Stimulated activated CD4-positive, alpha-beta T cell treated with anti-CD3 and anti-CD28 coated beads, Interleukin-15, amount 100 ng/mL, for 1 hour (primary cell): ENCODE measurements at regions not wholly inside any gene's neighbourhood (a gene's known extent, or its start where the extent isn't known, plus 50 kb on each side); places are given as distances from the start of the nearest gene placed in this dataset.

ENCODE experiments used
- DNase-seq, 2 donors: peaks; one replicate each; pipeline ENCODE4 v3.0.0-alpha.2; 2020; ENCODE audit warnings: low read depth in 1 of 2, low spot score in 1 of 2

DNA sequence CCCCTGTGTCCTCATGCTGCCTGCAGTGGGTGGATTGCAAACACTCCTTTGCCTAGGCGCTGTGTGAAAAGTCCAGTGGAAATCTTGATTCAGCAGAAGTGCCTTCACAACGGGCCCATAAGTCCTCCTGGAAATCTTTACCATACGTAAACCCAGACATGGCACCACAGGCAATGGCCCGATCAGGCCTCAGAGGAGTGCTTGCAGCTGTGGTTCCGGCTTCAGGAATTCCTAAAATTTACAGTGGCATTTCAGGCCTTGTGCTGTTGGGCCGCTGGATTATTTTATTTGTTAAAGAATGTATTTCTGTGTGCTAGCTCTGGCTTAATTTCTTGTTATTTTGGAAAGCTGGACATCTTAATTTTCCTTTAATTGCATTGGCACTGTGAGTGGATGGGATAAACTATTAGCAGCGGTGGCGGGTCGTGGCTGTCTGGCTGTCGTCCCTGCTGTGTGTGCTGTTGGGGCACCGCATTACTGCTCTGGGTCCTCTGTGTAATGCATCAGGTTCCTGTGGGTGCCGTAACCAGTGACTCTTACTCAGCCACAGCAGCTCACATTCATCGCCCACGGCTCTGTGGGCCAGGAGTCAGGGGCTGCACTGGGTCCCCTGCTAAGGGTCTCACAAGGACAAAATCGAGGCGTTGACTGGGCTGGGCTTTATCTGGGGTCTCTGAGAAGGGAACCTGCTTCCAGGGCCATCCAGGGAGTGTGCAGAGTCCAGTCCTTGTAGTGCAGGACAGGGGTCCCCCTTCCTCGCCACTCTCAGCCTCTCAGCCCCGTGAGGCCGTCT, 73.1 kb downstream of the RTP5 start:
- no peak for DNase-seq

DNA sequence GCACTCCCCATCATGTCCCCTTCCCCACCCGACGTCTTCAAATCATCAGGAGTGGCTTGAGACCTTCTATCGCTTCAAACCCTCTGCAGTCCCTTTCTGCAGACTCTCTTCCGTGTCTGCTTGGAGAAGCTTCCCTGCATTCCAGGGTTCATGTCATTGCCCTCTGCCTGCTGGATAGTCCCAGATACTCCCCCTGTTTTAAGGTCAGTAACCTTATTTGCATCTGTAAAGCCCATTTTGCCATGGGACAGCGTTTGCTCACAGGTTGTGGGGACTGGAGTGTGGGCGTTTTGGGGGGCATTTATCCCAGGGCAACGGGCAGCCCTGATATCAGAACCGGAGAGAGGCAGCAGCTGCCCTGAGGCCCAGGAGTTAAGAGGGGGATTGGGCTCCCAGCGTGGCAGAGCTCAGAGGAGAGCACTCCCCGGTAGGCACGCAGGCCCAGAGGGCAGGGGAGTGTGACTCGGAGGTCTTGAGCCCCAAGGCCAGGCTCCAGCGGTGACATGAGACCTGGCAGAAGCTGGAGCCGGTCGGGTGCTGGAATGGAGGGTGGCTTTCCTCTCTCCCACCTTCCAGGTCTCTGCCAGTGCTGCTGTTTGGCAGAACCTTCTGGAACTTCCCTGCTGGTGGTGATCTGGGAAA, 73.8 kb downstream of the RTP5 start:
- DNase-seq: no peak

DNA sequence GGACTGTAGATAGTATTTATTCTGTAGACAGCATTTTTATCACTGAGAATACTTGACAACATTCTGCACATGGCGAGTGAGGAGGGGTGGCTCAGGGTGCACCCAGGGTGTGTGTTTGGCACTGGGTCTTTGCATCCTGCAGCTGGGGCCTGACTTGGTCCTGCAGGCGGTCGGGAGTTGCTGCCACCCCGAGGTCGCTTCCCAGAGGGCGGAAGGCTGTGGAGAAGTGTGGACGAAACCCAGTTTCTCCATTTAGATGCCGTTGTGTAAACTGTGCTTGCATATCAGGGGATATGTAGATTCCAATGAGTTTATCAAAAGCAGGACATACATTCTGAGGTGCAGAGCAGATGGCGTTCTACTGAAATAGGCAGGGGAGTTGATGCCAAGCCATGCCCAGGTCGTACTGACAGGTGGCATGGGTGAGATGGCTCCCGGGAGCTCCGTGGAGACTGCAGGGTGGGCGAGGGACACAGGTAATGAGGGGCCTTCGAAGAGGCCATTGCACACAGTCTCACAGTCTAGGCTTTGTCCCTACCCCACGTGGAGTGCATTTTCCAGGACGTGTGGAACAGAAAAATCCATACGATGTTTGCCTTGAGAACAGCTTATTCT, 74.5 kb downstream of the RTP5 start:
- DNase-seq: no peak

DNA sequence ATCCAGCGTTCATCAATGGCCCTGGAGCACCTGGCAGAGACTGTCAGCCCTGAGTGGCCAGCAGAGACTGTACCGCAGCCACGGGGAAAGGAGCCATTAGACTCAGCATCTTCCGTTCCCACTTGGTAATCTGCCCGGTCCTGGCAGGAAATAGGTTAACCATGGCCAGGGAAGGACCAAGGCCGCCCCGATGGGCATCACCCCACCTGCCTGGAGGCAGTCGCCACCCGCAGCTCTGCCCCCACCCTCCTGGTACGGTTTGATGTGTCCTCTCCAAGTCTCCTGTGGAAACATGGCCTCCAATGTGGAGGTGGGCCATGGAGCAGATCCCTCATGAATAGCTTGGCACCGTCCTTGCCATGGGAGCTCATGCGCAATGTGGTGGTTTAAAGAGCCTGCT, 75.3 kb downstream of the RTP5 start:
- DNase-seq: no peak

DNA sequence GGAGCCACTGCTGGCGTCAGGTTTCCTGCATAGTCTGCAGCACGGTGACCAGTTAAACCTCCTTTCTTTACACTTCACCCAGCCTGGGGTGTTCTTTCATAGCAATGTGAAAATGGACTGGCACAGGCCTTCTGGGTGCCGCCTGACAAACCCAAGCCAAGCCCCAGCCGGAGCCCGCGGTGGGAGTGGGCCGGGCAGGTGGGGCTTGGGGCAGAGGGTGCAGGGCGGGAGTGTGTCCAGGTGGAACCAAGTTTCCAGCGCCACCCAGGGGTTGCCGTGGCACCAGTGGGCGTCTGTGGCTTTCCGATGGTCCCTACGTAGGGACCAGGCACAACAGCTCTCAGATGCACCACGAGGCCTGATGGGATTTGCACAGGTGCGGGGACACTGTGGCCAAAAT, 75.8 kb downstream of the RTP5 start:
- DNase-seq: no peak

DNA sequence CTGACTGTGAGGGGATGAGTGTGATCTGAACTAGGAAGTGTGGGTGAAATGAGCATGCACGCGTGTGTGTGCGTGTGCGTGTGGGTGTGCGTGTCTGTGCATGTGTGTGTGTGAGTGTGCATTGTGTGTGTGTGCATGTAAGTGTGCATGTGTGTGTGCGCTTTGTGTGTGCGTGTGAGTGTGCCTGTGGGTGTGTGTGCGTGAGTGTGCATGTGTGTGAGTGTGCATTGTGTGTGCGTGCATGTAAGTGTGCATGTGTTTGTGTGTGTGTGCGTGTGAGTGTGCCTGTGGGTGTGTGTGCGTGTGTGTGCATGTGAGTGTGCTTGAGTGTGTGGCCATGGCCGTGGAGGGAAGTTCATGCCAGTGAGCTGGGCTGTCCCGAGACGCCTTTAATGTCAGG, 76.3 kb downstream of the RTP5 start:
- DNase-seq: no peak

DNA sequence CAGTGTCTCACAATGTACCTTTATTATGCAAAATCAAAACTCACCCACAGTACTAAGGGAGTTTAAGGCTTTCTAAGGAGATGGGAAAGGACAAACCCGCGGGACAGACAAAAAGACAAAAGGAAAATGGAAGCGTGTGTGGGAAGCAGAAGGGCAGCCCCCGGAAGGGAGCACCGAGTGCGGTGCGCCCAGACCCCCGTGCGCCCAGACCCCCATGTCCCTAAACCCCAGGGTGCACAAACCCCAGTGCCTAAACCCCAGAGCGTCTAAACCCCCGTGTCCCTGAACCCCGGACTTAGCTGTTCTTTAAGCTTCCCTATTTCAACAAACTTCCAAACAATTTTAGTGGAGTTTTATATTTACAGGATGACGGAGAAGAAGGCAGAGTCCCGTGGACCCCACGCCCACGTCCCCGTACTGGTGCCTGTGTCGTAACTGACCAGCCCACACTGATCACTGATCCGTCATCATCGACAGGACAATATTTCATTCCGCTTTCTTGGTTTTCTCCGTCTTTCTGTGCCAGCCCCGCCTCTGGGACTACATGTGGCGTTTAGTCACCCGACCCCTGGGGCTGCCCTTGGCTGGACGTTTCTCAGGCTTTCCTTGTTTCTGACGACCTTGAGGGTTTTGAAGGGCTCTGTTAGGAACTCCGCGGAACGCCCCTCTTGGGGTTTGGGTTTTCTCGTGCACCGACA, 76.9 kb downstream of the RTP5 start:
- DNase-seq: no peak

DNA sequence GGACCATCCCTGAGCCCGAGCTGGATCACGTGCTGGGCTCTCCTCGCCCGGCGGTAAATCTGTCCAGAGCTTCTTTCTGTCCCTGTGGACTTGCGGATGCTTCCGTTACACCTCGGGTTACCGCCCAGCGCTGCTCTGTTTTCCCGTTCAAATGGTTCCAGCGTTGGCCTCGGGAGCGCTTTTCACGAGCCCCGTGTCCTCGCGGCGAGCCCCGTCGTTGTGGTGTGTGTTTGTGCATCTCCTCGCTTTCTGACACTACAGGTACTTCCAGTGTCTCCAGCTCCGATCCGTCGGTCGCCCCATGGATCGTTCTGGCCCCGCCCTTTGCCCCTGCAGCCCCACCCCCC, 77.4 kb downstream of the RTP5 start:
- no peak for DNase-seq

DNA sequence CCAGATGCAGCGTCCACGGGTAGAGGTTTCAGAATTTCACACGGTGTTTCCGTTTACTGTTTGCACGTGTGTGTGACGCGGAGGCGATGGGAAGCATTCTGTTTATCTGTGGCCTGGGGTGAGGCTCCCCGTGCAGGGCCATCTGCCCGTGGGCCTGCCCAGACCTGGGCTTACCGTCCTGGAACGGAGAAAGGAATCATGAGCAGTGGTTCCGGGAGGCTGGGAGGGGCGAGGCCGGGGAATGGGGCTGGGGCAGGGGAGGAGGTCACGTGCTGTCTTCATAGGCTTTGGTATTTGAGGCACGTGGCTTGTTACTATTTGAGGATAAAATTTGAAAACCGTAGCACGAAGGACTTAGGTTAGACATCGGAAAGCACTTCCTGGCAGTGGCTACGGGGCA, 77.9 kb downstream of the RTP5 start:
- no peak for DNase-seq

DNA sequence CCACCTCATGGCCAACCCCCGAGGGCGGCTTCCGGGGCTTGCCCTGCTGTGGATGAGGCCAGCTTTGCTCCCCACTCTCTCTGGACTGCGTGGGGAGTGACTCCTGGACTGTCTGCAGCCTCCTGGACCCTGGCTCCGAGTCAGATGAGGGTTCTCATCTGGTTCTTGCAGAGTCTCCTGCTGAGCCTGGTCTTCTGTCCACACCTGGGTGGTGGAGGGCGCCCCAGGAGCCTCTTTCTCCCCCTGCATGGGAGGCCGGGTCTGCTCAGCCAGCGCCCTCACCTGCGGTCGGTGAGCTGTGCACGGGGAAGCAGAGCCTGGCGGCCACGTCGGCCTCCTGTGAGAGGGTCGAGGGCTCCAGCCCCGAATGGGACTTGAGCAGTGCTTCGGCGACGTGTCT, 78.3 kb downstream of the RTP5 start:
- no peak for DNase-seq

DNA sequence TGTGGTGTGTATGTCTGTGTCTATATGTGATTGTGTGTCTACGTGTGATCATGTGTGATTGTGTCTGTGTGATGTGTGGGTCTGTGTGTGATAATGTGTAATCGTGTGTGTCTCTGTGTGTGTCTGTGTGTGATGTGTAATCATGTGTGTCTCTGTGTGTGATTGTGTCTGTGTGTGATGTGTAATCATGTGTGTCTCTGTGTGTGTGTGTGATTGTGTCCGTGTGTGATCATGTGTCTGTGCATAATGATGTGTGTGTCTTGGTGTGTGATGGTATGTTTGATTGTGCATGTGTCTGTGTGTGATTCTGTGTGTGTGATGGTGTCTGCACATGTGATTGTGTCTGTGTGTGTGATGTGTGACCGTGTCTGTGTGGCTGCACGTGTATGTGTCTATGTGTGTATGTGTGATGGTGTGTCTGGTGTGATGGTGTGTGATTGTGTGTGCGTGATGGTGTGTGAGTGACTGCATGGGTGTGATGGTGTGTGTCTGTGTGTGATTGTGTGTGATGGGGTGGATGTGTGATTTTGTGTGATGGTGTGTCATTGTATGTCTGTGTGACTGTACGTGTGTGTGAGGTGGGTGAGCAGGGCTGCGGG, 78.9 kb downstream of the RTP5 start:
- DNase-seq: no peak

DNA sequence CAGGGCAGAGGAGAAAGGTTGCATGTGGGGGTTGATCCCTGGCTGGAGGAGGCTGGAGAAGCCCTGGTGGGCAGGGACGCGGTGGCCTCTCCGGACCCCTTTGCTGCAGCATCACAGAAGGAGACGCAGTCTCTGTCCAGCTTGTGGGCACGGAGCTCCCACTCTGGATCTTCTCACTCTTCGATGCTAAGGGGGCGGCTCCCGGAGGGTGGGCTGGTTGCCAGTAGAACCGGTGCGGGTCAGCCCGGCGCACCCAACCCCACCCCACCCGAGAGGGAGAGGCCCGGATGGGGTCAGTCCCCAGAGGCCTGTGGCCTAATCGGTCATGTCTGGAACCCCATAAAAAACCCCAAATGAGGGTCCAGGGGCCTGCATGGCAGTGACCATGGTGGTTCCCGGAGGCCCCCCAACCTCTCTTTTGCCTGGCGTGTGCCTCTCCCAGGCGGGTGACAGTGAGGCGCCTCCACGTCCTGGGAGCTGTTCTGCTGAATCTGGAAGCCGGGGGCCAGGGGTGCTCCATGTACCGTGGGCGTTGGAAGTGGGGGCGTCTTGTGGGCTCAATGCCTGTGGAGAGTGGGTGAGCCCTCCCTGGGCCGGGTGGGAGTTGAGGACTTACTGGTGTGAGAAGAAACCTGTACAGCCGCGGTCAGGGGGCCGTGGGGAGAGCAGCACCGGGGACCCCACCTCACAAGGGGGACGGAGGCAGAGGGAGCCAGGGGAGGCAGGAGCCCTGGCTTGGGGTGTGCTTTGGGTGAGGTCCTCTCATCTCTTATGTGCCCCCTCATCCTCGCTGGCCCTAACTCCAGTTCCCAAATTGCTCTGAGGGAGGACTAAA, 79.6 kb downstream of the RTP5 start:
- no peak for DNase-seq

DNA sequence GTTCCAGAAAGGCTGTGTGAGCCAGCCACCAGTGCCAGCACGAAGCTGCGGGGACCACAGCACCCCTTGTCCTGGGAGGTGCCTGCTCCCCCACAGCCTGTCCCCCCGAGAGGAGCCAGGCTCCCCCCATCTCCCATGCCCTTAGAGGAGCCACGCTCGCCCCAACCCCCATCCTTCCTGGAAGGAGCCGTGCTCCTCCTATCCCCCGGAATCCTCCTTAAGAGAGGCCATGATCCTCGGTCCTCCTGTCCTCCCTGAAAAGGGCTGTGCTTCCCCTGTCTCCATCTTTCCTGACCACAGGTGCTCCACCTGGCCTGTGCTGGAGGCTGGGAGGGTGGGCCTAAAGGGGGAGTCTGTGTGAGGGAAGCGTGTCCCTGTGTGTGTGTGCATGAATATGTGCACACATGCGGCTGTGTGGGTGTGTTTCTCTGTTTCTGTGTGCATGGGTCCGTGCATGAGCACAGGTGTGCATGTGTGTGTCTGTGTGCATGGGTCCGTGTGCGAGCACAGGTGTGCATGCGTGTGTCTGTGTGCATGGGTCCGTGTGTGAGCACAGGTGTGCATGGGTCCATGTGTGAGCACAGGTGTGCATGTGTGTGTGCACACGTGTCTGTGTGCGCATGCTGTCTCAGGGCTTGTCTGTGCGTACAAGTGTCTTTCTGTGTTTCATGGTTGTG, 80.3 kb downstream of the RTP5 start:
- DNase-seq: no peak

DNA sequence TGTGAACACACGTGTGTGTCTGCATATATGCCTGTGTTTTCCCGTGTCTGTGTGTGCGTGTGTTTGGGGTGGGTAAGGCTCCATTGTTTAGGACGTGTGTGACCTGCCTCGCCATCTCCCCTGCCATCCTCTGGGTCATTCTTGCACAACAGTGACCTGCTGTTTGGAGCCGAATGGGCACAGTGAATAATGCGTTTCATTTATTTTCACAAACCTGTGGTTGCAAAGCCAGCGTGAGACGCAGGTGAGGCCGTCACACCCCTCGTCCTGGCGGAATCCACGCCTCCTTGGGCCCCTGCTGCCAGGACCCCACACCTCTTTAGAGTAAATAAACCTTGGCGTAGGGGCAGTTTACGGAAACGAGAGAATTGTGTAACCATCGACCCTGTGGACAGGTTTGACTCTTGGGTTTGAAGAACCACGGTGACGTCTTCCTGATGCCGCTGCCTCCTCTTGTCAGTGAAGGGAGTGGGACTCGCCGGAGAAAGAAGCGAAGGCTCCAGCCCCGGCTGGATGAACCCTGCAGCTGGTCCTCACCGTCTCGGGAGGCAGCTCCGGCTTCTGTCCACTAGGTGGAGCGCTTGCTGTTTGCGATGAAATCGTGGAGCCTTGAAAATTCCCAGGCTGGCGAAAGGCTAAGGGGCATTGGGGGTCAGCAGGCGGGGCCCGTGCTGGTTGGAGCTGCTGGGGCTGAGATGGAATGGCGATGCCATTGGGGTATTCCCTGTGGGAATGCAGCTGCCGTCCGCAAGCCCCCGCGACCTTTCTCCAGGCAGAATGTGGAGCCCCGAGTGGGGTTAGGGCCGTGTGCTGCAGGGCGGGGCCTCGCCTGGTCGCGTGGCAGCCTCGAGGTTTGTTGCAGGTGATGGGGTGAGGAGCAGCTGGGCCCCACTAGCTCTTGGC, 81.1 kb downstream of the RTP5 start:
- peak; percentile 36 to 58 for DNase-seq

DNA sequence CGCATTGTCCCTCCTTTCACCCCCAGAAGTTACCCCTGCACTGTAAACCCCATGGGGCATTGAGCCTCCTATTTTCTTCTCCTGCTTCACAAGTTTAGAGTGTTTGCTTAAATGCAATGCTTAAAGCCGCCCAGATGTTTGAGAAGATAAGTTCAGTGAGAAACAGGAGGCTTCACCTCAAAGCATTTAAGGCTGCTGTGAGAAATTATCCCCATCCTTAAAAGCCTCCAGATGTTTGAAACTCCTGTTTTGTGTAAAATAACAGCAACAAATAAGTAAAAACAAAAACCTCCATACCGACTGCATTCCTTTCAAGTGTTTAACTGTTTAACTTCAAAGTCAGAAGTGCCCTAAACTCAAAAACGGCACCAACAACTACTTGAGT, 81.8 kb downstream of the RTP5 start:
- no peak for DNase-seq

DNA sequence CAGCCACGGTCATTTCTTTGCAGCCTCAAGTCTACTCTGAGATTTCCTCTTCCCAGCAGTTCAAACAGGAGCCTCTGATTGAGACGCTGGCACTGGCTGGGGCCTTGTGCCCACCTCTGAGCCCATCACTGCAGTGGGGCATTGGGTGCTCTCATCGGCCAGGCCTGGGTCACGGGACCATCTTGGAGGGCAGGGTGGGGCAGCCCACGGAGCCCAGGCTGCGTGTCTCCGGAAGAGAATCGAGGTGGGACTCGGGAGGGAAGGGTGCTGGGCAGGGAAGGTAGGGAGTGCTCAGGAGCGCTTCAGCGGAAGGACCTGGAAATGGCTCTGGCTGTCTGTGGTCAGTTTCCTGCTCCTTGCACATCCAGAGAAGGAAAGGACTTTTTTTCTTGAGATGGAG, 82.4 kb downstream of the RTP5 start:
- no peak for DNase-seq

DNA sequence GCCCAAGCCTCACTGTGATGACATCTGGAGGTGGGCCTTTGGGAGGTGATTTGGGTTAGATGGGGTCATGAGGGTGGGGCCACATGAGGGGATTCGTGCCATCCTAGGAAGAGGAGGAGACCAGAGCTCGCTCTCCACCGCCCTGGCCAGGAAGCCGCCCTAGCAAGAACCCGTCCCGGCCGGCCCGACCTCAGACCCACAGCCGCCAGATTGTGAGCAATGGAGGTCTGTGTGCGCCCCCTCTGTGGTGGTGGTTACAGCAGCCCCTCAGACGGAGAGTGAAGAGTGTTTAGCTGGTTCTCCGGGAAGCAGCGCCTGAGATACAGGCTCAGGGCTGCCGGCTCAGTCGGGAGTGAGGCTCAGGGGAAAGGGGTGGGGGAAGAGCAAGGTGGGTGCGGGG, 83.3 kb downstream of the RTP5 start:
- DNase-seq: no peak

DNA sequence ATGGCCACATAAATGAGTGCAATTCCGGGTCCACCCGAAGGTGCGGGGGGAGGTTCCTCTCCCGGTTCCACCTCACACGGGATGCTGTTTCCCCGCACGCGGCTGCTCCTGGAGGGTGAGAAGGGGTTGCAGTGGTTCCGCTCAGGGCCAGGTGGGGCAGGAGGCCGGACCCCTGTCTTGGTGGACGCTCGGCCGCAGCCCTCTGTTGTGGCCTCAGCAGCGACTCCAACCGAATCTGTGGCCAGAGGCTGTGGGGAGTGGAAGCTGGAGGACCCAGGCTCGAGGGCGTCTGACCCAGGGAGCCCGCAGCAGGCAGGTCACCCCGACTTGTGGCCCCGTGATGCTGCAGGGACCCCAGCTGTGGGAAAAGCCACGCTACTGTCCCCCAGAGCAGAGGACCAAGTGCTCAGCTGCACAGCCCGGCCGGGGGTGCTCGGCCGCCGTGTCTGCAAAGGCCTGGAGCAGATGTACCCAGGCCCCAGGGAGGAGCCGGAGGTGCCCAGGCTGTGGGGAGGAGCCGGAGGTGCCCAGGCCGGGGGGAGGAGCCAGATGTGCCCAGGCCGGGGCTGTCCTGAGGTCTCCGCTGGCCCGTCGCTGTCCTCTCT, 83.9 kb downstream of the RTP5 start:
- DNase-seq: no peak
